ENCODE measurements at regions not wholly inside any gene's neighbourhood (a gene's known extent, or its start where the extent isn't known, plus 50 kb on each side); places are given as distances from the start of the nearest gene placed in this dataset.
"Not testable (repeated sequence)": the region's sequence is repeated elsewhere in the genome, so short reads cannot be mapped to it uniquely, and the experiment has no call there.

GRCh38 chr9:108395421-108395820 is 460.4 kb downstream of the ACTL7B start:
- no peak overlapping the region for H3K4me2 ChIP-seq (ENCODE audit: low read length)
- no peaks in the 10 kb centered on the region for H3K9me2 ChIP-seq (ENCODE audit: low read depth, low read length)
- no peak overlapping the region for H3K27ac ChIP-seq (ENCODE audit: low read depth, low read length, poor library complexity, severe bottlenecking)
- H3K36me3 ChIP-seq (ENCODE audit: insufficient read depth, low read length), result no peaks in the 10 kb centered on the region
- no peak overlapping the region for H3K4me3 ChIP-seq (ENCODE audit: low read depth, low read length, poor library complexity, severe bottlenecking)
- no peaks in the 10 kb centered on the region for H4K20me1 ChIP-seq (ENCODE audit: insufficient read depth, low read length)
- H3K79me2 ChIP-seq (ENCODE audit: insufficient read depth, low read length), result no peaks in the 10 kb centered on the region
- no peak for TF ChIP-seq CTCF (IDR thresholded peaks at IDR 0.05; ENCODE audit: low read length)
- no peak for TF ChIP-seq EZH2 (IDR thresholded peaks at IDR 0.05; ENCODE audit: borderline replicate concordance, low read length)
- H3K27me3 ChIP-seq (ENCODE audit: insufficient read depth, low read length), result no peaks in the 10 kb centered on the region
- H3K9me3 ChIP-seq (ENCODE audit: low read length), result no peaks in the 10 kb centered on the region
- no peaks in the 10 kb centered on the region for H3F3A ChIP-seq (ENCODE audit: insufficient read depth, low read length)
- no peaks in the 10 kb centered on the region for H3K4me1 ChIP-seq (ENCODE audit: insufficient read depth, low read length, severe bottlenecking)
- no peak overlapping the region for H3K9ac ChIP-seq (ENCODE audit: low read length)
- H2AFZ ChIP-seq (ENCODE audit: low read length), result no peak overlapping the region

GRCh38 chr9:108394726-108395125 is 461.1 kb downstream of the ACTL7B start:
- H3K9me2 ChIP-seq (ENCODE audit: low read depth, low read length), result no peaks in the 10 kb centered on the region
- TF ChIP-seq EZH2 (IDR thresholded peaks at IDR 0.05; ENCODE audit: borderline replicate concordance, low read length) (no peak), CTCF (IDR thresholded peaks at IDR 0.05; ENCODE audit: low read length) (no peak)
- no peaks in the 10 kb centered on the region for H3K36me3 ChIP-seq (ENCODE audit: insufficient read depth, low read length)
- H4K20me1 ChIP-seq (ENCODE audit: insufficient read depth, low read length), result no peaks in the 10 kb centered on the region
- H3K4me2 ChIP-seq (ENCODE audit: low read length), result no peak overlapping the region
- H3K4me3 ChIP-seq (ENCODE audit: low read depth, low read length, poor library complexity, severe bottlenecking), result no peak overlapping the region
- no peaks in the 10 kb centered on the region for H3K27me3 ChIP-seq (ENCODE audit: insufficient read depth, low read length)
- H3K9me3 ChIP-seq (ENCODE audit: low read length), result no peaks in the 10 kb centered on the region
- H3K4me1 ChIP-seq (ENCODE audit: insufficient read depth, low read length, severe bottlenecking), result no peaks in the 10 kb centered on the region
- H3F3A ChIP-seq (ENCODE audit: insufficient read depth, low read length), result no peaks in the 10 kb centered on the region
- no peaks in the 10 kb centered on the region for H3K79me2 ChIP-seq (ENCODE audit: insufficient read depth, low read length)
- no peak overlapping the region for H2AFZ ChIP-seq (ENCODE audit: low read length)
- no peak overlapping the region for H3K27ac ChIP-seq (ENCODE audit: low read depth, low read length, poor library complexity, severe bottlenecking)
- H3K9ac ChIP-seq (ENCODE audit: low read length), result no peak overlapping the region

GRCh38 chr9:108393481-108394001 is 462.2 kb downstream of the ACTL7B start:
- not testable (repeated sequence) for H3K4me2 ChIP-seq (ENCODE audit: low read length); H3K27ac ChIP-seq (ENCODE audit: low read depth, low read length, poor library complexity, severe bottlenecking); H3K9me2 ChIP-seq (ENCODE audit: low read depth, low read length); H3K79me2 ChIP-seq (ENCODE audit: insufficient read depth, low read length); H3K9me3 ChIP-seq (ENCODE audit: low read length); H4K20me1 ChIP-seq (ENCODE audit: insufficient read depth, low read length); H3K4me1 ChIP-seq (ENCODE audit: insufficient read depth, low read length, severe bottlenecking); H3K27me3 ChIP-seq (ENCODE audit: insufficient read depth, low read length); H3K9ac ChIP-seq (ENCODE audit: low read length); H3K4me3 ChIP-seq (ENCODE audit: low read depth, low read length, poor library complexity, severe bottlenecking); H3K36me3 ChIP-seq (ENCODE audit: insufficient read depth, low read length); H2AFZ ChIP-seq (ENCODE audit: low read length); H3F3A ChIP-seq (ENCODE audit: insufficient read depth, low read length)

- H3K4me2 ChIP-seq (ENCODE audit: low read length), result no peak overlapping the region
- no peak overlapping the region for H3K27ac ChIP-seq (ENCODE audit: low read depth, low read length, poor library complexity, severe bottlenecking)
- TF ChIP-seq CTCF (IDR thresholded peaks at IDR 0.05; ENCODE audit: low read length), result no peak
- no peak for TF ChIP-seq EZH2 (IDR thresholded peaks at IDR 0.05; ENCODE audit: borderline replicate concordance, low read length)
- H3K4me1 ChIP-seq (ENCODE audit: insufficient read depth, low read length, severe bottlenecking), result no peaks in the 10 kb centered on the region
- H3K4me3 ChIP-seq (ENCODE audit: low read depth, low read length, poor library complexity, severe bottlenecking), result no peak overlapping the region
- H3K9me2 ChIP-seq (ENCODE audit: low read depth, low read length), result no peaks in the 10 kb centered on the region
- H3K36me3 ChIP-seq (ENCODE audit: insufficient read depth, low read length), result no peaks in the 10 kb centered on the region
- H3K79me2 ChIP-seq (ENCODE audit: insufficient read depth, low read length), result no peaks in the 10 kb centered on the region
- H2AFZ ChIP-seq (ENCODE audit: low read length), result no peak overlapping the region
- no peaks in the 10 kb centered on the region for H4K20me1 ChIP-seq (ENCODE audit: insufficient read depth, low read length)
- H3K9ac ChIP-seq (ENCODE audit: low read length), result no peak overlapping the region
- no peaks in the 10 kb centered on the region for H3K27me3 ChIP-seq (ENCODE audit: insufficient read depth, low read length)
- H3K9me3 ChIP-seq (ENCODE audit: low read length), result no peaks in the 10 kb centered on the region
- no peaks in the 10 kb centered on the region for H3F3A ChIP-seq (ENCODE audit: insufficient read depth, low read length)
These were observed 462.9 kb downstream of the ACTL7B start for GRCh38 chr9:108392877-108393276.

Measured in OCI-LY1 (cell line).